ENCODE measurements at regions not wholly inside any gene's neighbourhood (a gene's known extent, or its start where the extent isn't known, plus 50 kb on each side); places are given as distances from the start of the nearest gene placed in this dataset.

DNA sequence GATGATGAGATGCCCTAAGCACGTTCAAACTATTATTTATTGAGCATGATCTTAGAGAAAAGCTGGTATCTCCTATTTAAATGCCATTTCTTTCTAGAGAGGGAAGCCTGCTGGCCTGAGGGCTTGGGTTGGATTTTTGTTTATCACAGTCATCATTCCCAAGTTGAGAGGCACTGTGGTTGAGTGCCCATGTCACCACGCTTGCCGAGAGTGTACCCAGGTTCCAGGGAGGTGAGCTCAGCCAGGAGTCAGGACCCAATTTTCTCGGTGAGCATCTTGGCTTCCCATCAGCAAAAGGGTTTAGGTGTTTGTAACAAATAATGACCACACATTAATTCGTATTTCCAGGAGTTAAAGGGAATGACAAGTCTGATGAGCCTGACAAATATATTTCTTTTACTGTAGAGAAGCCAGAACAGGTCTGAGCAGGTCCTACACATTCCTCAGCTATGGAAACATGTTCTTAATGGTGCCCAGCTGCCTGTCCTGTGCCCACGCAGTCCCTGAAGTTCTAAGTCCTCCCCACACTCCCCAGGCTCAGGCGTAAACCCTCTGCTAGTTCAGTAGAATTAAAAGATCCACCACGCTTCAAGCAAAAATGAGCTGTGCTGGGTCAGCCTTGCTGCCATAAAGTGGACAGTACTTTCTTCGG is 258.9 kb upstream of the IRX2 start:
- Histone ChIP-seq H3K79me2 (ENCODE audit: insufficient read depth, low read depth) (no peaks in the 10 kb centered on the region), H3K4me2 (no peak overlapping the region), H3K4me3 (IDR thresholded peaks at IDR 0.05; ENCODE audit: insufficient read depth, low read depth, low read length) (no peak overlapping the region), H2AFZ (ENCODE audit: low read depth) (no peak overlapping the region), H3K27me3 (ENCODE audit: insufficient read depth, low read depth) (no peaks in the 10 kb centered on the region), H3K4me1 (ENCODE audit: low read depth, poor library complexity, severe bottlenecking) (no peaks in the 10 kb centered on the region), H3K27ac (no peak overlapping the region), H3K9ac (no peak overlapping the region), H3K36me3 (ENCODE audit: insufficient read depth) (no peaks in the 10 kb centered on the region), H4K20me1 (ENCODE audit: insufficient read depth) (no peaks in the 10 kb centered on the region)
- TF ChIP-seq, protein P1, sequence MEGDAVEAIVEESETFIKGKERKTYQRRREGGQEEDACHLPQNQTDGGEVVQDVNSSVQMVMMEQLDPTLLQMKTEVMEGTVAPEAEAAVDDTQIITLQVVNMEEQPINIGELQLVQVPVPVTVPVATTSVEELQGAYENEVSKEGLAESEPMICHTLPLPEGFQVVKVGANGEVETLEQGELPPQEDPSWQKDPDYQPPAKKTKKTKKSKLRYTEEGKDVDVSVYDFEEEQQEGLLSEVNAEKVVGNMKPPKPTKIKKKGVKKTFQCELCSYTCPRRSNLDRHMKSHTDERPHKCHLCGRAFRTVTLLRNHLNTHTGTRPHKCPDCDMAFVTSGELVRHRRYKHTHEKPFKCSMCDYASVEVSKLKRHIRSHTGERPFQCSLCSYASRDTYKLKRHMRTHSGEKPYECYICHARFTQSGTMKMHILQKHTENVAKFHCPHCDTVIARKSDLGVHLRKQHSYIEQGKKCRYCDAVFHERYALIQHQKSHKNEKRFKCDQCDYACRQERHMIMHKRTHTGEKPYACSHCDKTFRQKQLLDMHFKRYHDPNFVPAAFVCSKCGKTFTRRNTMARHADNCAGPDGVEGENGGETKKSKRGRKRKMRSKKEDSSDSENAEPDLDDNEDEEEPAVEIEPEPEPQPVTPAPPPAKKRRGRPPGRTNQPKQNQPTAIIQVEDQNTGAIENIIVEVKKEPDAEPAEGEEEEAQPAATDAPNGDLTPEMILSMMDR (conservative IDR thresholded peaks at IDR 0.05; ENCODE audit: low read depth, low read length) = no peak

GRCh38 chr5:3009605-3010004 is 258.1 kb upstream of the IRX2 start:
- no peak overlapping the region for H3K9ac ChIP-seq
- TF ChIP-seq, protein P1 (conservative IDR thresholded peaks at IDR 0.05; ENCODE audit: low read depth, low read length) = no peak
- no peaks in the 10 kb centered on the region for H3K36me3 ChIP-seq (ENCODE audit: insufficient read depth)
- H3K27ac ChIP-seq = no peak overlapping the region
- H3K79me2 ChIP-seq (ENCODE audit: insufficient read depth, low read depth) = no peaks in the 10 kb centered on the region
- no peaks in the 10 kb centered on the region for H3K27me3 ChIP-seq (ENCODE audit: insufficient read depth, low read depth)
- H3K4me3 ChIP-seq (IDR thresholded peaks at IDR 0.05; ENCODE audit: insufficient read depth, low read depth, low read length) = no peak overlapping the region
- no peak overlapping the region for H3K4me2 ChIP-seq
- H4K20me1 ChIP-seq (ENCODE audit: insufficient read depth) = no peaks in the 10 kb centered on the region
- no peaks in the 10 kb centered on the region for H3K4me1 ChIP-seq (ENCODE audit: low read depth, poor library complexity, severe bottlenecking)
- no peak overlapping the region for H2AFZ ChIP-seq (ENCODE audit: low read depth)

DNA sequence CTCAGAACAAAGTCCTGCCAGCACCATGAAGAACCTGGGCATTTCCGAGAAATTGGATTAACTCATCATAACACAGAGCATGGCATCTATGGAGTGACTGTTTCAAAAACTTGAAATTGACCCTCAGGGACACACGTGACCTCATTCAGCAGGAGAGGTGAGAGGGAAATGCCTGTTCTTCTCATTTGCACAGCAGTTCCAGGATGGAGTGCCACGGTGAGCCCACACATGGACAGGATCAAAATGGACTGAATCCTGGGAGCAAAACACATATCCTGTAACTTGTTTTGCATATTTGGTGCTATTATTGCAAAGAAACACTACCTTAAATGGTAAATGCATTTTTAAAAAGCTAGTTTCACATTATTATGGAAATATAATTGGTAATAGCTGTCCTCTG is 256.1 kb upstream of the IRX2 start:
- no peak overlapping the region for H3K4me2 ChIP-seq
- no peak overlapping the region for H3K9ac ChIP-seq
- TF ChIP-seq, protein P1 (conservative IDR thresholded peaks at IDR 0.05; ENCODE audit: low read depth, low read length) = no peak
- no peaks in the 10 kb centered on the region for H3K36me3 ChIP-seq (ENCODE audit: insufficient read depth)
- no peaks in the 10 kb centered on the region for H3K79me2 ChIP-seq (ENCODE audit: insufficient read depth, low read depth)
- no peak overlapping the region for H2AFZ ChIP-seq (ENCODE audit: low read depth)
- H4K20me1 ChIP-seq (ENCODE audit: insufficient read depth) = no peaks in the 10 kb centered on the region
- no peaks in the 10 kb centered on the region for H3K27me3 ChIP-seq (ENCODE audit: insufficient read depth, low read depth)
- no peak overlapping the region for H3K27ac ChIP-seq
- no peaks in the 10 kb centered on the region for H3K4me1 ChIP-seq (ENCODE audit: low read depth, poor library complexity, severe bottlenecking)
- no peak overlapping the region for H3K4me3 ChIP-seq (IDR thresholded peaks at IDR 0.05; ENCODE audit: insufficient read depth, low read depth, low read length)

GRCh38 chr5:3006961-3007551 is 255.6 kb upstream of the IRX2 start:
- Histone ChIP-seq H3K36me3 (ENCODE audit: insufficient read depth) (no peaks in the 10 kb centered on the region), H3K27me3 (ENCODE audit: insufficient read depth, low read depth) (no peaks in the 10 kb centered on the region), H3K9ac (no peak overlapping the region), H3K4me3 (IDR thresholded peaks at IDR 0.05; ENCODE audit: insufficient read depth, low read depth, low read length) (no peak overlapping the region), H3K4me2 (no peak overlapping the region), H3K79me2 (ENCODE audit: insufficient read depth, low read depth) (no peaks in the 10 kb centered on the region), H4K20me1 (ENCODE audit: insufficient read depth) (no peaks in the 10 kb centered on the region), H3K27ac (no peak overlapping the region), H3K4me1 (ENCODE audit: low read depth, poor library complexity, severe bottlenecking) (no peaks in the 10 kb centered on the region), H2AFZ (ENCODE audit: low read depth) (no peak overlapping the region)
- TF ChIP-seq, protein P1 (conservative IDR thresholded peaks at IDR 0.05; ENCODE audit: low read depth, low read length) = no peak

Data from KMS-11 (cell line).